ENCODE measurements at regions not wholly inside any gene's neighbourhood (a gene's known extent, or its start where the extent isn't known, plus 50 kb on each side); places are given as distances from the start of the nearest gene placed in this dataset.

- TF ChIP-seq POLR2A (IDR thresholded peaks at IDR 0.05) = no peak
- no peak for TF ChIP-seq CTCF (IDR thresholded peaks at IDR 0.05)
- WGBS, 2 donors = 45 to 63% methylated on average over 6 of the region's 6 CpGs
- no peak overlapping the region for H3K4me3 ChIP-seq (ENCODE audit: low read depth, poor library complexity, severe bottlenecking)
- intact Hi-C loops (cut with DNase I; ENCODE audit: low total_unique reads) = no loop called here
- DNase-seq (ENCODE audit: low spot score in 2 of 2) = no peak
Observed at GRCh38 chr4:188492886-188493285, 353.6 kb downstream of the TRIML1 start.

GRCh38 chr4:188495169-188495568 lies 355.9 kb downstream of the TRIML1 start:
- TF ChIP-seq POLR2A (IDR thresholded peaks at IDR 0.05) = no peak
- no peak for TF ChIP-seq CTCF (IDR thresholded peaks at IDR 0.05)
- intact Hi-C loops (cut with DNase I; ENCODE audit: low total_unique reads) = no loop called here
- no peak for DNase-seq (ENCODE audit: low spot score in 2 of 2)
- WGBS, 2 donors = 68 to 96% methylated on average over 2 of the region's 2 CpGs
- H3K4me3 ChIP-seq (ENCODE audit: low read depth, poor library complexity, severe bottlenecking) = no peak overlapping the region

- no peak overlapping the region for H3K4me3 ChIP-seq (ENCODE audit: low read depth, poor library complexity, severe bottlenecking)
- intact Hi-C loops (cut with DNase I; ENCODE audit: low total_unique reads) = no loop called here
- DNase-seq (ENCODE audit: low spot score in 2 of 2) = no peak
- TF ChIP-seq CTCF (IDR thresholded peaks at IDR 0.05) (no peak), POLR2A (IDR thresholded peaks at IDR 0.05) (no peak)
Observed at GRCh38 chr4:188511431-188511830, 372.2 kb downstream of the TRIML1 start.

GRCh38 chr4:188532751-188533150 lies 393.5 kb downstream of the TRIML1 start:
- 79 to 80% methylated on average over 10 of the region's 10 CpGs for WGBS, 2 donors
- no peak overlapping the region for H3K4me3 ChIP-seq (ENCODE audit: low read depth, poor library complexity, severe bottlenecking)
- intact Hi-C loops (cut with DNase I; ENCODE audit: low total_unique reads) = no loop called here
- no peak for DNase-seq (ENCODE audit: low spot score in 2 of 2)
- TF ChIP-seq CTCF (IDR thresholded peaks at IDR 0.05) (no peak), POLR2A (IDR thresholded peaks at IDR 0.05) (no peak)

- TF ChIP-seq CTCF (IDR thresholded peaks at IDR 0.05) = no peak
- TF ChIP-seq POLR2A (IDR thresholded peaks at IDR 0.05) = no peak
- WGBS, 2 donors = 76 to 80% methylated on average over 4 of the region's 4 CpGs
- no peak for DNase-seq (ENCODE audit: low spot score in 2 of 2)
- no peak overlapping the region for H3K4me3 ChIP-seq (ENCODE audit: low read depth, poor library complexity, severe bottlenecking)
- intact Hi-C loops (cut with DNase I; ENCODE audit: low total_unique reads) = no loop called here
Observed at GRCh38 chr4:188534297-188534696, 395.1 kb downstream of the TRIML1 start.

- intact Hi-C loops (cut with DNase I; ENCODE audit: low total_unique reads) = no loop called here
- DNase-seq (ENCODE audit: low spot score in 2 of 2) = no peak
- WGBS, 2 donors = 77% methylated on average over 6 of the region's 6 CpGs
- TF ChIP-seq POLR2A (IDR thresholded peaks at IDR 0.05) (no peak), CTCF (IDR thresholded peaks at IDR 0.05) (no peak)
- H3K4me3 ChIP-seq (ENCODE audit: low read depth, poor library complexity, severe bottlenecking) = no peak overlapping the region
Observed at GRCh38 chr4:188534917-188535316, 395.7 kb downstream of the TRIML1 start.

Measured in lower leg skin (tissue), 4 donors.